DMS53 (cell line): ENCODE measurements at regions not wholly inside any gene's neighbourhood (a gene's known extent, or its start where the extent isn't known, plus 50 kb on each side); places are given as distances from the start of the nearest gene placed in this dataset.

Source experiments
- DNase-seq: peaks from one replicate; lab custom pipeline; 2025; lab: John Stamatoyannopoulos, UW

DNA sequence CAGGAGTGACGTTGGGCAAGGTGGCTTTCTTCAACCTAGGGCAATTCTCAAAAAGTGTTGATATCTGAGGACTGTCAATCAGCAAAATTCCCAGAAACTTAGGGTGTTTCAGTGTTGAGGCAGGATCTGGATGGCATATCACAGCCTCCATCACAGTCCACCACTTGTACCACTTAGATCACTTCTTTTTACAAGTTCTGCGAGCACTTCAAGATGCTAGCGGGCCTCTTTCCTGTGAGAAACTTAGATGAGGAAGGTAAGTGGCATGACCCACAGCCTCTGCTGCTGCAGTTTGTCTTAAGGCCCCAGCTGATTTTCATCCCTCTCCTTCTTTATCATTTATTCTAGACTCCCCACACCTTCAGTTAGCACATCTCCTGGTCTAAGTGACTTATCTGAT lies 295.4 kb upstream of the ZNF521 start:
- DNase-seq, result no peak

DNA sequence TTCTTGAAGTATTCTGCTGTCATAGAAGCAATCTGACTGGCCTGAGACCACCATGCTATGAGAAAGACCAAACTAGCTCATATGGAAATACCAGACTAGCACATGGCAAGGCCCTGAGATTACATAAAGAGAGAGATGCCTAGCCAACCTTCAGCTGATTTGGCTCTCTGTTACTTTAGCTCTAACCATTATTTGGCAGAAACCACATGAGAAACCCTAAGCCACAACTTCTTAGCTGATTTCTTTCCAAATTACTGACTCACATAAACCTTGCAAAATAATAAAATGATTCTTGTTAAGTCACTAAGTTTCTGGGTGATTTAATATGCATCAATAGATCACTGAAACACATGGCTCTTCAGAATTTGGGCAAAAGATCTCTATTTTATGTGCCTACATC lies 295.0 kb upstream of the ZNF521 start:
- DNase-seq, result no peak

DNA sequence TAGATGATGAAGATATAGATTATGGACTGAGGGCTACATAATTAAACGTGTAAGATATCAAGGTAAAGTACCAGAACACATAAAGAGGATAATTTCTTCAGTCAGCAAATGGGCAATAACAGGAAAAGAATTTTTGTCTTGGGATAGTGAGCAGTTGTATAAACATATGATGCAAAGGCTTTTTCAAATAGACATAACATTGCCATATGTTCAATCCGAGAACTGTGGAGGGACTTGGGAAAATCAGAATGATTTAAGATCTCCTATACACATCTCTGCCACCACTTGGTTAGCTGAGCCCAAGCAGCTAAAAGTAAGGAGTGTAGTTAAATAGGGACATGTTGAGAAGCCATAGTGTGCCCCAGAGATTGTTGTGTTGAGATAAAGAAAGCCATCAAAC lies 287.6 kb upstream of the ZNF521 start:
- no peak for DNase-seq

DNA sequence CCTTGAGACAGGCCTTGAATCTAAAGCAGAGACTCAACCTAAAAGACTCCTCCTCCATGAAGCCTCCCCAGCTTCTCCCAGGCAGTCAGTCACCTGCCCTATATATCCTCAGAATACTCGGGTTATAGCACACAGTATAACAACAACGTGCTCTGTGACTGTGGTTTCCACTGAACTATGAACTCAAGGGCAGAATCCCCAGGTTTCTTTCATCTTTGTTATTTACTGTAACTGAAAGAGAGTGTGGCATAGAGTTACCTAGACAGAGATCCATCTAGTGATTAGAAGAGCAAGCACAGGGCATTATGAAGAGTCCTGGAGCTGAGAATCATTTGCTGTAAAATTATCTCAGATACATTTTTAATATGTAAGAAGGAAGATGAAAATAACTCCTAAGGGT lies 281.6 kb upstream of the ZNF521 start:
- DNase-seq, result no peak

DNA sequence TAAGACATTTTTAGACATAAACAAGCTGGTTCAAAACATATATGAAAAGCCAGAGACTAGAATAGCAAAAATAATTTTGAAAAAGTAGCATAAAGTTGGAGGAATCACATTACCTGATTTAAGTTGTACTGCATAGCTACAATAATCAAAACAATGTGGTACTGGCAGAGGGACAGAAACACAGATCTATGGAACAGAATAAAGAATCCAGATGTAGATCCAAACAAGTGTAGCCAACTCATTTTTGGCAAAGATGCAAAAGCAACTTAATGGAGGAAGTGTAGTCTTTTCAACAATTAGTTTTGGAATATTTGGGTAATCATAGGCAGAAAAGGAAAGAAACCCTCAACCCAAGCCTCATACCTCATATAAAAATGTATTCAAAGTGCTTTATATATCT lies 278.7 kb upstream of the ZNF521 start:
- DNase-seq, result no peak

DNA sequence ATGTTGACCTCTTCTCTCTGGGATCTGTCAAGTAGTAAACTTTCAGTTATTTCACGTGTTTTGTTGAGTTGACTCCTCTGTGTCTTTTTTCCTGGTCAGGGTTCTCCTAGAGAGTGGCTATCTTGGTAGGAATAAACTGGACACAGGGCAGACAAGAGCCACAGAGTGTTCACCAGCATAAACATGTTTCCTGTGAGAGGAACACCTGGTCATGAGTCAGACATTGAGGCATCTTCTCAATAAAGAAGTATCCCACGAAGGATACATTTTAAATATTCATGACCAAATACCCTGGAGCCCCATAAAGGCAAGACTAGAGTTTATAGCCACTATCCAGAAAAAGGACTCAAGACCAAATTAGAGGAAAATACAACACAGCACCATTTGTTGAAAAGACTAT lies 269.7 kb upstream of the ZNF521 start:
- DNase-seq, result no peak

DNA sequence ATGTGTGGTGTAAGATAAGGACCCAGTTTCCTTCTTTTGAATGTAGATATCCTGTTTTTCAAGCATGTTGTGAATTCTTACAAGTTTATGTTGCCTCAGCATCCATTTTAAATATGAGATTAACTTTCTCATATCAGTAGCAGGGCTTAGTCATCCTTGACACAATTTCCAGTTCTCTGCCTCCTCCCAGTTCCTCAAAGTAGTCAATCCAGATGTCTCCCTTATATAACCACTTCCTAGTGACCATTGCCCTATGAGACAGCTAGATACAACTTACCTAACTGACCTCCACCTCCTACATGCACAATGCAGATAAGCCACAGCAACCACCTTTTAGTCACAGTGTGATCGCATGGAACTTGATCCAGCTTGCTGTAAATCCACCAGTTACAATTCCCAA lies 269.2 kb upstream of the ZNF521 start:
- no peak for DNase-seq

DNA sequence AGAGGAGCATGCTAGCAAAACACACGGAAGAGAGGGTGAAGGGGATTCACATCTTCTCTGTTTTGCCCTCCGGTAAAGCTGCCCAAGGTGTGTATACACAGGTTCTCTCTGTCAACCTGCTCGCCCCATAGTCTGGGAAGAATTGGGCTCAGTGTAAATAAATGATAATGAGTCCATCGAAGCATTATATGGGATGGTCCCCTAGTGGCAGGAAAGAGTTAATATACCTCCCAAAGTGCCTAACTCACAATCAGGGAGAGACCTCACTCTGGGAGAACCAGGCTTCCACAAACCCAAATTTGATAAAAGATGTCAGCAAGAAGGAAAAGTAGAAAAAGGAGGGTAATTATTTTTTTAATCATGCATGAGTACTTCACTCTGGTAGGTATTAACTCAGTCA lies 262.2 kb upstream of the ZNF521 start:
- DNase-seq, result no peak

DNA sequence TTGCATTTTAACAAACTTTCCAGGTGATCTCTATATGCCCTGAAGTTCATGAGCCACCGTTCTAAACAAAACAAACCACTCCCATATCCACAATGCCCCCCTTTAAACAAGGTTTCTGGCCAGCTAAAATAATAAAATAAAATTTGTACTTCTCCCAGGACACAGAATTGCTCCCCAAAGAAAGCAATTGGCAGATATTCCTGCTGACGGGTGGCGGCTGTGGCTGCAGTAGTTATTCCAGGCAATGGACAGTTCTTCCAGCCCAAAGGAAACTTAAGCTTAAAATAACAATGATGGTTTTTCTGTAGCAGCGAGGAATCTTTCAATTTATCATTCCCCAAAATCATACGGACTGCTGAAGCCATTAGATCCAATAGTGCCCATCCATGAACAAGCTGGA lies 260.5 kb upstream of the ZNF521 start:
- no peak for DNase-seq

DNA sequence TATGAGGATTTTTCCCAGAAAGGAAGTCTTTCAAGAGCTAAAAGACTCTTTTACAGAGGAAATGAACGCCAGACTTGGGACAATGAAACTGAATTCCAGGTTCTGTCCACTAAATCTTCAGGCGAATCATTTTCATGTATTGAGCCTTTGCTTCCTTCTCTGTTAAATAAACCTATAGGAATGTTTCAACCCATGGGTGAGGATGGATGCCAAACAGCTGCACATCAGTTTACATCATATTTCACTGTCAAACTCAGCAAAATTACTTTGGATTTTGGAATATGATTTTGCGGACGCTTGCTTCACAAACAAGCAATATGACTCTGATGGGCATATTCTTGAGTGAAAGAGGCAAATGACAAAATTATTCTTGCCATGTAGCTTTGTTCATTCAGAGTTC lies 256.1 kb upstream of the ZNF521 start:
- no peak for DNase-seq

DNA sequence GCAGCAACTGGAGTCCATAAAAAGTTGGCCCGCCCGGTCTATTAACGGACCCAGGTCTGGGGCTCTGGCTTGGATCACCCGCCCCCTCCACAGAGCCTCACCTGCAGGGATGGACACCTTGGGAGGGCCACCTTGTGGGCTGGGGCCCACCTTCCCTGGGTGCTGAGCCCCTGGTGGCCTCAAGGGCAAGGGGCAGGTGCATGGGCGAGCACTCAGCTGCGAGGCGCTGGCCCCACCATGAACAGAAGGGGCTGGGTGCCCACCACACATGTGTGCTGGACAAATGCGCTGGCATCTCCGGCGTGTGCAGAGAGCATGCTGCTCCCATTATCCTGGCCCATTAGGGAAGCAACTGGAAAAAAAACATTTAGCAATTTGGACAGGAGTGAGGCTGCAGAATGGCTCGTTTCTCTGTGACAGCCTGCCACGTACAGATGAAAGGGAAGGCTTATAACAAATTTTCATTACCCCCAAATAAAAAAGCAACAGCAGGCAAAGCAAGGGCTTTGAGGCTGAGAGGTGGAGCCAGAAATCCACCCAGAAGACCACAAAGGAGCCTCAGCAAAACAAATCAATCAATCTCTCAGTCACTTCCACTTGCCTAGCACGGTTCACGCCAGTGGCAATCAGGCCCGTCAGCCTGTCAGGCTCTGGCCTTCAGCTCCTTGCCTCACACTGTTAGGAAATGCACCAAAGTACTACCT lies 253.1 kb upstream of the ZNF521 start:
- DNase-seq, result no peak

DNA sequence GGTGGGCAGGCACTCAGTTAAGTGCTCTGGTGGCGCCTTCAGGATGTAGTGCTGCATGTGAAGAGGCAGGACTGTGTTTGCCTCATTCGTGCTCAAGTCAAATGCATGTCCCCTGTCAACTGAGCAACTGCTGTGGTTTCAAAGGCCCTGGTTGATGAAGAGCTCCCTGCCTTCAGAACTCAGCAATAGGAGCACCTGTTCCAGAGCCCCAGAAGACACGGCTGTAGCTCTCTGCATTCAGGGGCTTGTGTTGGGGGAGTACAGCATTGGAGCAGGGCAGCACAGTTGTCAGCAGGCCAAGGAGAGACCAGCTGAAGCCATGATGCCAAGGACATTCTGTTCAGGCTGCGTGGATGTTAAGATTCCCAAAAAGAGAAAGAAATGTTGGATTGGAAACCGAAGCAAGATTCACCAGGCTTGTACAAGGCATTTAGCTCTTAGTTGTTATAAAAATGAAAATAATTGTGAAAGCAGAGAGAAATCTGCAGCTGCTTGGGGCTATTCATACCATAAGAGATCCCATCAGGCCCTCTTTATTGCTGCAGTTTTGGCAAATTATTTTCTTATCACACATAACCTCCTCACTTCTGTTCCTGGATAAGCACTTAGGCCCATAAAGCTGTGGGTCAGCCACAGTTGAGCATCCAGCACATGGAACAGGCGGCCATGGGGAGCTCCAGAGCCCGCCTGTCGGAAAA lies 252.4 kb upstream of the ZNF521 start:
- DNase-seq, result no peak

DNA sequence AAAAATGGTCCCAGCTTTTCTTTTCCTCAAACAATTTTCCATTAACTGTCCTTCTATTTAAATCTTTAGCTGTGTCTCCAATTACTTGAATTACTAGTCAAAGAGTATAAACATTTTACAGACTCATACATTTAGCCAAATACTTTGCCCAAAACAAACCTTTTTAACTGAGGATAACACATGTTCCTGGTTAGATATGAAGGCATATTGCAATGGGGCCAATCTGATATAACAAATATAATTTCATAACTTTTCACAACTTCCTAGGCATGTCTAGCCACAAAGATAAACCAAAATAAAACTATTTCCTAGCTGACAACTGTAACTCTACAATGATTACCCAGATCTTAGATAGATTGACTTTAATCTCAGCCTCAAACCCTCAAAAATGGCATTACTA lies 247.5 kb upstream of the ZNF521 start:
- DNase-seq, result no peak

DNA sequence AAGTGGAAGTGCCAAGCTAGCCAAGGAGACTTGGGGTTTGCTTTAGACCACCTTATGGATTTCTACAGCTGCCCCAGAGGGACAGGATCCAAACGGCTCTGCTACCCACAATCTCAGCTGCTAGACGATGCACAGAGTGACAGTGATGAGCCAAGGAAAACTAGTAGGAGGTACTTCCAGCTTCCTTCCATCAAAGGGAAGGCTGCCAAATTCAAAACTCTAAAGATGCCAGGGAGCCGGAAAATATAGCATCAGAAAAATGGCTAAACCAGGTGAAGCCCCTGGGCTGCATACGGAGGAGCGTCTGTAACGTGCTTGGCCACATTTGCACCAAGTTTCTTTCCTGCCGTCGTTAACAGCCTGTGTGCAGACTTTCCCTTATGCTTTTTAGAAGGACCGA lies 245.5 kb upstream of the ZNF521 start:
- DNase-seq, result no peak

DNA sequence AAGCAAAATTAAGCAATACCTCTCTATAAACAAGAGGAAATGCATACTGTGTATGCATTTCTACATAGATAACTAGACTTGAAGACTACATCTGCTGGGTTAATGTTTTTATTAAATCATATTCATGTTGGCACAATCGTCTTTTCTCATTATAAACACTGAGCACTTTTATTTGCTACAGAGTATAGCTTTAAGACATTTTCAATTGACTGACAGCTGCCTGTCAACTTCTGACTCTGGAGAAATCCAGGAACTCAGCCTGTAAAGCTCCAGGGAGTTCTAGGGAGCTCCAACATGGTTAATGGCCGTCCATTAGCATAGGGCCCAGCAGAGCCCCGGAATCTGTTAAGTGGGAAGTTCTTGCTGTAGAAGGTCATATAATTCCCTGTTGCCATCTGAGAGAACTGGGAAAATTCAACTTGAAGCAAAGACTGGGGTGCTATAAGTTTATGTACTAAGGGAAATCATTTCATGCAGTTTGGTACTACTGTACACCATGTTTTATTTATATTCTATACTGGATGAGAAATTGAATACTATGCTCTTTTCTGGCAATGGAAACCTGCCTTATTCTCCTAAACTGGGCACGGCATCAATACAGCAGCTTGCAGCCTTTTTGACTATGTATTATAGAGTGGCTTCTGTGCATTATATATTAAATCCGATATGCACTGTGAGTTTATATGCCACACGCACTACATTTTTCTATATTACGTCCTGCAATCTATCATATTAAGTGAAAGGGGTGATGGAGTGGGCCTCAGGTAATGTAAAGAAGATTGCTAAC lies 243.5 kb upstream of the ZNF521 start:
- DNase-seq, result no peak

DNA sequence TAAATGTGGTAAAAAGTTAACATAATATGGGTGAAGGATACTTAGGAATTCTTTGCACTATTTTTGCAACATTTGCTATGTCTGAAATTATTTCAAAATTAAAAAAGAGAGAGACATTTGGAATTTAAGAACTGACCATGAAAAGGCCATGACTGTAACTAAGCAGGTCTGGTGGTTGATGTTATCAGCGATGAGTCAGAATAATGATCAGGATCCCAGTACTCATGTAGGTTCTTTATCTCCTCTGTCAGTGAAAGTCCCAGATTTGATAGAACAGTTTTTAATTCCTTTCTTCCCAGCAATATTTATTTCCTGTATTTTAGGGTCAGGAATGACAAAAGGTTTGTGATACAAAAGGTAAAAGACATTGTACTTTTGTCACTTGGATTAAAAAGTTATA lies 242.4 kb upstream of the ZNF521 start:
- DNase-seq, result no peak

DNA sequence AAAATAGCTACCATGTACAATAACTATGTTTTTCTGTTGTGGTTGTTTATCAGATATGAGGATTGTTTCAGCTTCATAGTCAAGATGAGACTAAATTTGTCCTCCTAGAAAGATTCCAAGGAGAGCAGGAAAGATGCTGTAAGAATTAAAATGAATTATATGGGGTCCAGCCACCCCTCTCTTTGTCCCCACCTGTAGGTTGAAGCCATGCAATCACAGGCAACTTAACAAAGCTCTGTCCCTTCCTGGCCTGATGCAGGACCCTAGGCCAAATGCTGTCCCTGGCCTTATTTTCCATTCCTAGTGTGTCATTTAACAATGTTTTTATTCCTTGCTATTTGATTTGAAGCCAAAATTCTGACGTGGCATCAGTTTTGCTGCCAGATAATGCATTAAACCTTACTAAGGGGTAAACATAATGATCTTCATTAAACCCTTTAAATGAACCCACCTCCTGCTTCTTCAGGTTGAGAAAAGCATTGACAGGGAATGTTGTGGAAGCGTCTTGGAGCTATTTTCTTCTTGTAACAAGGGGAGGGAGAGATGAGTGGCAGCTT lies 240.9 kb upstream of the ZNF521 start:
- no peak for DNase-seq

DNA sequence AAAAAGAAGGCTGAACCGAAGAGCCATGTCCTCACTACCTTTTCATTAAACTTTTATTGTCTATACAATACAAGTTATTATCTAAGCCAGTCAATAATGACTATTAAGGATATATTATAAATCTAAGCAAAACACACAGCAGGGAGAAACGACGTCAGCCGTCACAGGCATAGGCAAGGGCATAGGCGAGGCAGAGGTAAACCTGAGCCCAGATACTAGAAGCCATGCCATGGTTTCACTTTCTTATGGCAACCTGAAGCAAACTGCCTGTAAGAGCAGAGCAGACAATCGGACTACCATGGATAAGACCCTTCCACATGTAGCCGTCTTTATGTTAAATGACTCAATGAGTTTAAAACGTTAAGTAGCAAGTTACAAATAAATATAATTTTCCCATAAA lies 238.5 kb upstream of the ZNF521 start:
- DNase-seq, result no peak

DNA sequence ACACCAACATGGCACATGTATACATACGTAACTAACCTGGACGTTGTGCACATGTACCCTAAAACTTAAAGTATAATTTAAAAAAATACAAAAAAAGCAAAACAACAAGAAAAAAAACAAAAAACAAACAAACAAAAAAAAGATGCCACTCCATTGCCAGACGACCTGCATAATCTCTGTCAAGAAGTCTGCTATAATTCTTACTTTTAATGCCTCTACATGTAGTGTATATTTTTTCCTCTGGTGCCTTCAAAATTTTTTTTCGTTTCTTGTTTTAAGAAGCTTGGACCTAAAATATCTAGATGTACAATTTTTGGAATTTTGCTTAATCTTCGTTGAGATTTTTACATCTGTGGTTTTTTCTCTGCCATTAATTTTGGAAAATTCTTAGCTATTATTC lies 235.6 kb upstream of the ZNF521 start:
- DNase-seq, result no peak

DNA sequence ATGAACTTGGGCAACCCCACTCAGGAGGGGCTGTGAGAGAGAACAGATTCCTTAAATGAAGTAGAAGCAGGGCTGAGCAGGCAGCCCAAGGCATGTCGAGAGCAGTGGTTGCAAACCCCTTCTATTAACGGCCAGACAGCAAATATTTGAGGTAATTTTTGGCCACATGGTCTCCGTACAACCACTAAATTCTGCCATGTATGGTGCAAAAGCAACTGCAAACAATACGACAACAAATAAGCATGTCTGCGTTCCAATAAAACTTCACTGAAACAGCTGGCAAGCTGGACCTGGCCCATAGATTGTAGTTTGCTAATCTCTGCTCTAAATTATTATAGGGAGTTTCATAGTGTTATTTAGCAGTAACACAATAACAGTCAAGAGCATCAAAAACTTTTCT lies 217.0 kb upstream of the ZNF521 start:
- no peak for DNase-seq

DNA sequence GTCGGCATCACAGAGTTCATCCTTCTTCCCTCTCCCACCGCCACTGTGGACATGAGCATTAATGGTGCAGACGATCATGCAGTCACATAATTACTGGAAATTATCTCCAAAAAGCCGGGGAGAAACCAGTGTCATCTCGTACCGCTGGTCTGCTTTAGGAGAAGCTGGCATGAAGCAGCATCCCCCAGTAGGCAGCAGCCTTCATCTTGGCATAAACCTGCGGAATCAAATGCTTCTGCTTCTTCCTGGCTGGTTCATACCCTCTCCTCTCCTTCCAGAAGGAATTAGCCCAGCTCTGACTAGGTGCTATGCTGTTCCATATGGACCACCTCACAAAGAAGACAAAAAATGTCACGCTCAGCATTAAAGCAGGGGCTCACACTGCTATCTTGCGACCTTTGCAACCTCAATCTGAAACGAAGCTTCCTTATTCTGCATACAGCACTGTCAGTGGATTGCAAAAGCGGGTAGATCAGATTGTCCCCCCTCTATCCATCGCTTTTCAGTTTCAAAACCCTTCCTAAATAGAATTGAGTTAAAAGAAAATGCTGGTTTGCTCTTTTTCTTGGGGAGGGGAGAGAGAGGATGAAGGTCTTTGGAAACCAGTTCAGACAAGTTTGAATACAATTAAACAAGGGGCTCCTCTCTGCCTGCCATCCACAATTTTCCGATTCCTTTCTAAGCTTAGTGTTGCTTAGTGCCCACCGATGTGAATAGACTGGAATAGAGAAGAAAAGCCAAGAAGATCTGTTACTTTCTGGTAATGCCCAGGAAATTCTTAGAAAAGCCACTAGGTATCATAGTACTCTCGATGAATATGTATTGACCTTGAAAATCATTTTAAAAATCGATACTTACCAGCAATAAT lies 212.1 kb upstream of the ZNF521 start:
- no peak for DNase-seq

DNA sequence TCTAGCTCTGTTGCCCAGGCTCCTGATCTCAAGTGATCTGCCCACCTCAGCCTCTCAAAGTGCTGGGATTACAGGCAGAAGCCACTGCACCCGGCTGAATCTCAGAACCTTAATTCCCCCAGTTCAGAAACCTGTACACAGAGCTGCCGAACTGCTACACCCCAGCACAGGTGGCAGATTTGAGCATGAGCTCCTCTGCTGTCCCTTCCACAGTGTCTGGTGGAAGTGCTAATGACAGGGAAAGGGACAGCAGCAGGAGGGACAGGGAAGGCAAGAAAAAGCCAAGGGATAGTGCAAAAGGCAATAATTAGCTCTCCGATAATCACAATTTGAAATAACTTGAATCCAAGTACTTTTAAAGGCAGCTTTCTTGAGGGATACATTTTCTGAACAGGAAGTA lies 211.4 kb upstream of the ZNF521 start:
- DNase-seq, result no peak
